ENCODE measurements at regions not wholly inside any gene's neighbourhood (a gene's known extent, or its start where the extent isn't known, plus 50 kb on each side); places are given as distances from the start of the nearest gene placed in this dataset.

DNA sequence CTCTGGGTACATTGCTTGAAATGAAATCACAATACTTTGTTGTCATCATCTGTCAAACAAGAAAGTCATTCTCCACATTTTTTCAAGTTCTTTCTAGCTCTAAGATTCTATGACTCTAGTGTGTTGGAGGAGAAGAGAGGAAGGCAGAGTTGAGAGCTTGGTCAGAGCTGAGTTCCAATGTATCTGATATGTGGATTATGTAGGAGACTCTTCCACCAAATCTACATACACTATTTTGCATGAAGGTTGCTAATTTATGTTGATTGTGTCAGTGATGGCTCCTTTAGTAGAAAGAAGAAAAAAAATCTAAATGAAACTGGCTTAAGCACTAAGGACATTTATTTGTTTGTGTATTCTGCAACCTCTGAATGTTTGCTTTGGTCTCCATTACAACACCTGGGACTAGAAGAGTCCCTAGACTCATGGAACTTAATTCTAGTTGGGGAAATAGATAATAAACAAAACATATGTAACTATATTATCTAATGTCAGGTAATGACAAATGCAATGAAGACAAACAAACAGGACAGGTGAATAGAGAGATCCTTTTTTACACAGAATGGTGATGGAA is 691.9 kb downstream of the UQCRFS1 start:
- intact Hi-C loops (cut with DNase I; ENCODE audit: low total_unique reads) = no loop called here
- Histone ChIP-seq H3K9me3 (no peaks in the 10 kb centered on the region), H3K4me1 (no peaks in the 10 kb centered on the region), H3K27ac (no peak overlapping the region), H3K27me3 (replicated peaks in 1 of 7) (no peaks in the 10 kb centered on the region), H3K36me3 (no peaks in the 10 kb centered on the region), H3K4me3 (no peak overlapping the region)
- DNase-seq = no peak
- TF ChIP-seq POLR2AphosphoS5 (IDR thresholded peaks at IDR 0.05) (no peak), POLR2A (IDR thresholded peaks at IDR 0.05) (no peak)
- TF ChIP-seq, protein P1, sequence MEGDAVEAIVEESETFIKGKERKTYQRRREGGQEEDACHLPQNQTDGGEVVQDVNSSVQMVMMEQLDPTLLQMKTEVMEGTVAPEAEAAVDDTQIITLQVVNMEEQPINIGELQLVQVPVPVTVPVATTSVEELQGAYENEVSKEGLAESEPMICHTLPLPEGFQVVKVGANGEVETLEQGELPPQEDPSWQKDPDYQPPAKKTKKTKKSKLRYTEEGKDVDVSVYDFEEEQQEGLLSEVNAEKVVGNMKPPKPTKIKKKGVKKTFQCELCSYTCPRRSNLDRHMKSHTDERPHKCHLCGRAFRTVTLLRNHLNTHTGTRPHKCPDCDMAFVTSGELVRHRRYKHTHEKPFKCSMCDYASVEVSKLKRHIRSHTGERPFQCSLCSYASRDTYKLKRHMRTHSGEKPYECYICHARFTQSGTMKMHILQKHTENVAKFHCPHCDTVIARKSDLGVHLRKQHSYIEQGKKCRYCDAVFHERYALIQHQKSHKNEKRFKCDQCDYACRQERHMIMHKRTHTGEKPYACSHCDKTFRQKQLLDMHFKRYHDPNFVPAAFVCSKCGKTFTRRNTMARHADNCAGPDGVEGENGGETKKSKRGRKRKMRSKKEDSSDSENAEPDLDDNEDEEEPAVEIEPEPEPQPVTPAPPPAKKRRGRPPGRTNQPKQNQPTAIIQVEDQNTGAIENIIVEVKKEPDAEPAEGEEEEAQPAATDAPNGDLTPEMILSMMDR (IDR thresholded peaks at IDR 0.05 in 8 of 11, conservative IDR thresholded peaks at IDR 0.05 in 3 of 11) = no peak

GRCh38 chr19:28519952-28520861 is 692.7 kb downstream of the UQCRFS1 start:
- Histone ChIP-seq H3K27ac (no peak overlapping the region), H3K9me3 (no peaks in the 10 kb centered on the region), H3K4me1 (no peaks in the 10 kb centered on the region), H3K4me3 (no peak overlapping the region), H3K27me3 (replicated peaks in 1 of 7) (no peaks in the 10 kb centered on the region), H3K36me3 (no peaks in the 10 kb centered on the region)
- intact Hi-C loops (cut with DNase I; ENCODE audit: low total_unique reads) = no loop called here
- TF ChIP-seq POLR2A (IDR thresholded peaks at IDR 0.05) = no peak
- TF ChIP-seq POLR2AphosphoS5 (IDR thresholded peaks at IDR 0.05) = no peak
- TF ChIP-seq, protein P1 (IDR thresholded peaks at IDR 0.05 in 8 of 11, conservative IDR thresholded peaks at IDR 0.05 in 3 of 11) = no peak
- WGBS, 5 donors = 80 to 85% (median 82%) methylated on average over 15 of the region's 15 CpGs
- no peak for DNase-seq

DNA sequence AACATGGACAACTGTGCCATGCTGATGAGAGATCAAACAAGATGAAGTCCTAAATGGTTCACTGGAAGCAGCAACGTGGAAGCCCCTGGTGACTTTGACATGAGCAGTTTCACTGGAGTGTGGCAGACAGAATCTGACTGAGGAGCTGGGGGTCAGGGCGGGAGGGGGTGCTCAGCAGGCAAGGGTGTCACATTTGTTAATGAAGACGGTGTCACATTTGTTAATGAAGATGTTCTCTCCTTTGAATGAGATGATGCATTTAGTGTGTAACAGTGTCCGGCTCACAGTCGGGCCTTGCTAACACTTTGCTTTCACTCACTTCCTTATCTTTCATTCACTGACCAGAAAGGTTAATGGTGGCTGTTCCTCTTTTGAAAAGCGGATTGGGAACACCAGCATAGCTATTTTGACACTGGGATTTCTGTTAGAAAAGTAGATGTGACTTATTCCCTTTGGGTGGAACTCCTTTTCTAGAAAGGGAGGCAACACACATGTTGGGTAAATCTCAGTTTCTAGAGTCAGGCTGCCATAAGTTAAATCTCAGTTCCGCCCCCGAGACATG is 693.7 kb downstream of the UQCRFS1 start:
- 61 to 70% (median 65%) methylated on average over 8 of the region's 8 CpGs for WGBS, 5 donors

More for the DNA sequence above, 693.7 kb downstream of the UQCRFS1 start:
- Histone ChIP-seq H3K9me3 (no peaks in the 10 kb centered on the region), H3K27ac (no peak overlapping the region), H3K4me1 (no peaks in the 10 kb centered on the region), H3K27me3 (replicated peaks in 1 of 7) (no peaks in the 10 kb centered on the region), H3K36me3 (no peaks in the 10 kb centered on the region), H3K4me3 (no peak overlapping the region)
- no peak for DNase-seq
- TF ChIP-seq POLR2AphosphoS5 (IDR thresholded peaks at IDR 0.05) (no peak), POLR2A (IDR thresholded peaks at IDR 0.05) (no peak)
- TF ChIP-seq, protein P1 (IDR thresholded peaks at IDR 0.05 in 8 of 11, conservative IDR thresholded peaks at IDR 0.05 in 3 of 11) = no peak
- intact Hi-C loops (cut with DNase I; ENCODE audit: low total_unique reads) = no loop called here

Measured in spleen (tissue), 11 donors.